GM12865 (cell line): ENCODE measurements at regions not wholly inside any gene's neighbourhood (a gene's known extent, or its start where the extent isn't known, plus 50 kb on each side); places are given as distances from the start of the nearest gene placed in this dataset.

Source experiments
- DNase-seq: peaks from one replicate; pipeline ENCODE4 v3.0.0; 2010; ENCODE audit warnings: low read depth
- H3K4me3 ChIP-seq: 2 replicates; pipeline ENCODE4 v1.5.1; 2011; ENCODE audit warnings: mild to moderate bottlenecking, low read depth, low read length, control low read depth
- CTCF ChIP-seq: IDR thresholded peaks from 2 replicates; pipeline ENCODE4 v1.5.1; 2011; ENCODE audit warnings: low read length, control low read depth, low read depth, inconsistent platforms; ENCODE audit not compliant: insufficient read depth; ENCODE audit errors: missing control alignments

GRCh38 chr5:7955476-7955875 is 86.5 kb downstream of the MTRR start:
- TF ChIP-seq CTCF = no peak
- no peak for DNase-seq
- no peak overlapping the region for H3K4me3 ChIP-seq

DNA sequence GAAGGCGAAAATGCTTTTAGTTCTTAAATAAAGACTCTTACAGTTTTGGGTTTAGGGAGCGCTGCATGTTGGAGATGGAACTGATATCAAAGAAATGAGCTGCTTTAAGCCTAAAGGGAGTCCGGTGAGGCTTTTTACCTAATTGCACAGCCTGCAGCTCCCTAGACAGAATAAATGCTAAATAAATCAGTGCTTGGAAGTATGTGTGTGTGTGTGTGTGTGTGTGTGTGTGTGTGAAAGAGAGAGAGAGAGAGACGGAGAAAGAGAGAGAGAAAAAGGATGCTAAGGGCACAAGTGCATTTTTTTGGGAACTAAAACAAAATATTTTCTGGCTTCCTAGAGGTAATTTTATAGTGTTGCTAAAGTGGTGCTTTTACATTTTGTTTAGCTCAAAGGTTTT is 88.4 kb downstream of the MTRR start:
- TF ChIP-seq CTCF = no peak
- DNase-seq = no peak
- H3K4me3 ChIP-seq = no peak overlapping the region

GRCh38 chr5:7960142-7960541 is 91.2 kb downstream of the MTRR start:
- no peak for TF ChIP-seq CTCF

GRCh38 chr5:7961540-7961939 is 92.6 kb downstream of the MTRR start:
- no peak overlapping the region for H3K4me3 ChIP-seq
- TF ChIP-seq CTCF = no peak
- no peak for DNase-seq

More at GRCh38 chr5:7960142-7960541, 91.2 kb downstream of the MTRR start:
- H3K4me3 ChIP-seq = no peak overlapping the region
- DNase-seq = no peak

DNA sequence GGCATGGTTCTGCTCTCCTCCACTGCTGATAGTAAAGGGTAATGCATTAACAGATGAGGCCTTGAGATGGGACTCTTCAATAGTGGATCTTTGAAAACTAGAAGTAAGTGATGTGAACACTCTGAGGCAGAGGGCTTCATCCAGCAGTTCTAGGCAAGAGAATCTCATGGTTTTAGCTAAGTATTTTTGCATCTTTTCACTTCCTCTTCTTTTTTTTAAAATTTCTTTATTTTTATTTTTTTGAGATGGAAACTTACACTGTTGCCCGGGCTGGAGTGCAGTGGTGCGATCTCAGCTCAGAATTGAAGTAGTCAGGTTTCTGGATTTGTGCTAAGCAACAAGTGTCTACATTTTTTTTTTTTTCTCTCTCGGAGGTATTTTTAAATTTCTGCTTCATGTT is 101.9 kb downstream of the MTRR start:
- H3K4me3 ChIP-seq = no peak overlapping the region
- no peak for DNase-seq
- TF ChIP-seq CTCF = no peak

DNA sequence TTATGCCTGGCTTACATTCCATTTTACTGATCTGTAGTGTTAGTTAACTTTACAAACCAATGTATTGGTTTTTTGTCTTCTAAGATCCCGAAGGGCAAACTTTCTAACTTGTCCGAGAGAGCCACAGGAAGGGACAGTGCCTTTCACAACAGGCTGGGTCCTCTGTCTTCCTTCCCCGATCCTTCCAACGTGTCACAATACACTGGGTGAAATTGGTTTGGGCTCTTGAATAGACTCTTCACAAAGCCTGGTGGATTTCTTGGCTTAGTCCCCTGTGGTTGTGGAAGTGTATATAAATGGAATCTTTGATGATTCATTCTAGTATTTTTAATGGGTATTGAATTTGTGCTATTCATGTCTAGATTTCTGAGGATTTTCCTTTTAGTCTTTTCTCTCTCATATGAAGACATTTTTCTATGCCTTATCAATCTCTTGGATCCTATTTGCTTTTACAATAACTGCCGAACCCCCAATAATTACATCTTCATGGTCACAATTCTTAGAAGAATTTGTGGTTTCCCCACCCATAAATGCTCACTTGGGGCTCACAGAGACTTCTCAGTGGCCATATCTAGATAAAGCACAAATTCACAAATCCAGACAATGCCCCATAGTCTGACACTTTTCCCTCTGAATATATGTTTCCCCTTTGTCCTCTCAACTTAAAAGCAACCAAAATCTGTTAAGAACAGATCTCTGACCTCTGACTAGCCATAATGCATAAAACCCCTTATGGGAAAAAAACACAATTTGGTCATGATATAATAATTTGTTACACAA is 107.7 kb downstream of the MTRR start:
- no peak for TF ChIP-seq CTCF
- DNase-seq = no peak
- no peak overlapping the region for H3K4me3 ChIP-seq

DNA sequence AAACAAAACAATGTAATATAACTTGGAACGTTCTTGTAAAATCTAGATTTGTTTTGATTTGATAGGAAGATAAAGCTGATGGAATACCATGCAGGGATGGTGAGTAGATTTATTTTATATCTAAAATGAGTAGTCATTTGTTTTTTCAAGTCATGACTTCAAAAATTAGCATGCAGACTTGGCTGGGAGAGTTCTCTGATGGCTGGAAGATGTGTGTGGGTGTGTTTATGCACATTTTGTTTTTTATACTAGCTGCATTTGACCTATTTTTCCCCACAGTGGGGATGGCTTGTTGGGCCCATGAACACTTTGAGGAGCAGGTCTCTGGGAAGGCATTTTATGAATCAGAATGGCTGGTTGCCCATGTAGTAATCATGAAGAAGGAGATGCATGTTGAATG is 109.2 kb downstream of the MTRR start:
- H3K4me3 ChIP-seq = no peak overlapping the region
- no peak for TF ChIP-seq CTCF

More for the DNA sequence above, 109.2 kb downstream of the MTRR start:
- no peak for DNase-seq
